Stimulated activated CD4-positive, alpha-beta T cell treated with anti-CD3 and anti-CD28 coated beads, TNF-alpha, amount 100 ng/mL, for 1 hour (primary cell): ENCODE measurements at regions not wholly inside any gene's neighbourhood (a gene's known extent, or its start where the extent isn't known, plus 50 kb on each side); places are given as distances from the start of the nearest gene placed in this dataset.

Experiments
- DNase-seq, 3 donors: peaks; one replicate each; pipeline ENCODE4 v3.0.0-alpha.2; 2020; ENCODE audit warnings: low read depth in 3 of 3, low spot score in 1 of 3

DNA sequence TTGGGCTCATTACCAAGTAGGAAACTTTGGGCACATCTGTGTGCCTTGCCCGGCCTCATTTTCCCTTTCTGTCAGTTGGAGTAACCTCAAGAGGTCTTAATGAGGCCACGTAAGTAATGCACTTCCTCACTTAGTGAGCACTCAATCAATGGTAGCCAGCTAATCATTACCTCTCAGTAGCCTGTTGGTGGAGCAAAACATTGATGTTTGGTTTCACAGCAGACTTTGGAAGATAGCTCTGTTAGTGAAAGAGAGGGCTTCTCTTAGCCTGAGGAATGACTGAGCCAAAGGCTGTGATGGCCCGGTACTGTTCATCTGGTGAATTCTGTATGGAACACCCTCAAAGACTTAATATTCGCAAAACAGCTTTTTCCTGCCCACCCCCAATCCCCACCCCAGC, 55.9 kb upstream of the ID4 start:
- no peak for DNase-seq

DNA sequence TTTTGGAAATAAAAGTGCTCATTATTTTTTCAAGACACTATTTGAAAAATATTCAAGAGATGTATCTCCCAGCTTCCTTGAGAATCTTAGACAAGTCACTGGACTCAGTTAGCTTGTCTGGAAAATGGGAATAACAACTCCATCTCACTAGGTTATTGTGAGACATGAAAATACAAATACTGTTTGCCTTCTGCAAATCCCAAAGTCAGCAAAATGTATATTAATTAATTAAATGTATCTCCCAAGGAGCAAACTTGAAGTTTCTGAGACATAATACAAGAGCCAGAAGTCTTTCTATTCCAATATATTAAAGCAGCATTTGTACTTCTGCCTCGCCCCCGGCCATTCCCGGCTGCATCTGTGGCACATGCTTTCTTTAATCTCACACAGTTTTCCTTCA, 54.6 kb upstream of the ID4 start:
- no peak for DNase-seq
